Astrocyte (in vitro differentiated cells and primary cell): ENCODE measurements at regions not wholly inside any gene's neighbourhood (a gene's known extent, or its start where the extent isn't known, plus 50 kb on each side); places are given as distances from the start of the nearest gene placed in this dataset.

ENCODE experiments used
- EZH2 ChIP-seq: IDR thresholded peaks from 2 replicates; pipeline ENCODE4 v1.6.1; 2012; ENCODE audit warnings: mild to moderate bottlenecking, low read length, inconsistent platforms; ENCODE audit not compliant: insufficient read depth
- TF ChIP-seq, protein P1 (sequence below): IDR thresholded peaks from 2 replicates; pipeline ENCODE4 v1.5.1; 2011; ENCODE audit warnings: low read depth, mild to moderate bottlenecking, inconsistent platforms, low read length, moderate library complexity; ENCODE audit not compliant: insufficient read depth

DNA sequence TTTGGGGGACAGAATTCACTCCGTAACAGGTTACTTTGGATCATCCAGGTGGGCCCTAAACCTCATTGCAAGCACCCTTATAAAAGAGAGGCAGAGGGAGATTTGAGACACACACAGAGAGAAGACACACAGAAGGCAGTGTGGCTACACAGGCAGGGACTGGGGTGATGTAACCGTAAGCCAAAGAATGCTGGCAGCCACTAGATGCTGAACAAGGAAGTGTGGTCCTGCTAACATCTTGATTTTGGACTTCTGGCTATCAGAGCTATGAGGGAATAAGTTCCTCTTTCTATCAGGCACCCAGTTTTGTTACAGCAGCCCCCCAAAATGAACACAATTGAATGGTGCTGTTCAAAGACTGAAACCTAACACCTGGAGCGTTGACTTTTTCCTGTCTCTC, 191.3 kb upstream of the MYLIP start:
- TF ChIP-seq EZH2: no peak
- TF ChIP-seq, protein P1, sequence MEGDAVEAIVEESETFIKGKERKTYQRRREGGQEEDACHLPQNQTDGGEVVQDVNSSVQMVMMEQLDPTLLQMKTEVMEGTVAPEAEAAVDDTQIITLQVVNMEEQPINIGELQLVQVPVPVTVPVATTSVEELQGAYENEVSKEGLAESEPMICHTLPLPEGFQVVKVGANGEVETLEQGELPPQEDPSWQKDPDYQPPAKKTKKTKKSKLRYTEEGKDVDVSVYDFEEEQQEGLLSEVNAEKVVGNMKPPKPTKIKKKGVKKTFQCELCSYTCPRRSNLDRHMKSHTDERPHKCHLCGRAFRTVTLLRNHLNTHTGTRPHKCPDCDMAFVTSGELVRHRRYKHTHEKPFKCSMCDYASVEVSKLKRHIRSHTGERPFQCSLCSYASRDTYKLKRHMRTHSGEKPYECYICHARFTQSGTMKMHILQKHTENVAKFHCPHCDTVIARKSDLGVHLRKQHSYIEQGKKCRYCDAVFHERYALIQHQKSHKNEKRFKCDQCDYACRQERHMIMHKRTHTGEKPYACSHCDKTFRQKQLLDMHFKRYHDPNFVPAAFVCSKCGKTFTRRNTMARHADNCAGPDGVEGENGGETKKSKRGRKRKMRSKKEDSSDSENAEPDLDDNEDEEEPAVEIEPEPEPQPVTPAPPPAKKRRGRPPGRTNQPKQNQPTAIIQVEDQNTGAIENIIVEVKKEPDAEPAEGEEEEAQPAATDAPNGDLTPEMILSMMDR: no peak
